HG02798 (cell line): ENCODE measurements at regions not wholly inside any gene's neighbourhood (a gene's known extent, or its start where the extent isn't known, plus 50 kb on each side); places are given as distances from the start of the nearest gene placed in this dataset.

Experiments
- ATAC-seq: cut with Tn5 transposase; IDR thresholded peaks from one replicate; pipeline ENCODE4 v1.9.1; 2021; ENCODE audit warnings: mild to moderate bottlenecking; ENCODE audit not compliant: unreplicated experiment, poor library complexity

DNA sequence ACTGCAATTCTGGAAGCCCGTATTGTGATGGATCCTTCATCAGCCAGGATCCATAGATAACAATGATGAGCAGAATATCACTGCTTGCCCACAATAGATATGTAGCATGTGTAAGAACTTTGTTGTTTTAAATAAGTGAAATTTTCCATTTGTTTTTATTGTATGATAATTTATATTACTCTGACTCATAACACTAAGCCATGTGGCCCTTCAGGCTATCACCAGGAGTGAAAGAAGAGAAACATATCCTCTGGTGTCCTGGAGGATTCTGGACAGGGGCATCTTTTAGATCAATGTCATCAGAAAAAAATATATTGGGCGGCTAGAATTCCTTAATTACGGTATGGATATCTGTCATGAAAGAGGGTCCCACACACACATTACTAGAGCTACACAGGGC is 167.5 kb downstream of the SLC6A15 start:
- no peak for ATAC-seq

GRCh38 chr12:84741692-84742091 is 170.9 kb downstream of the SLC6A15 start:
- no peak for ATAC-seq

- ATAC-seq: no peak
Measured at GRCh38 chr12:84741031-84741430, 171.6 kb downstream of the SLC6A15 start.

DNA sequence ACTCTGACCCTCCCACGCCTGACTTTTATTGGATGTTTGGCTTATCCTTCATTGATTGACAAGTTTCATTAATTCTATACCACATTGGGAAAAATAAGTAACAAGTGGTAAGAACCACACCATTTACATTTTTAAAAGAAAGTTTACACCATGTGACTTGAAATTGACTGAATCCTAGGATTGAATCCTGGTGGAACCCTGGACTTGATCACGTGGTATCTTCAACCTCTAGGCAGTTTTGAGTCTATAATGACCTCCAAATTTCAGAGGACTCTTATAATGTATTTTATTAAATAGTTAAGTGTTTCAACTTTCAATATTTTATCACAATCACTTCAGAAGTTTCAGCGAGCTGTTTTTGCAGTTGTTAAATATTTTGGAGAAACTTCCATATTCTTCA is 172.0 kb downstream of the SLC6A15 start:
- ATAC-seq: no peak

DNA sequence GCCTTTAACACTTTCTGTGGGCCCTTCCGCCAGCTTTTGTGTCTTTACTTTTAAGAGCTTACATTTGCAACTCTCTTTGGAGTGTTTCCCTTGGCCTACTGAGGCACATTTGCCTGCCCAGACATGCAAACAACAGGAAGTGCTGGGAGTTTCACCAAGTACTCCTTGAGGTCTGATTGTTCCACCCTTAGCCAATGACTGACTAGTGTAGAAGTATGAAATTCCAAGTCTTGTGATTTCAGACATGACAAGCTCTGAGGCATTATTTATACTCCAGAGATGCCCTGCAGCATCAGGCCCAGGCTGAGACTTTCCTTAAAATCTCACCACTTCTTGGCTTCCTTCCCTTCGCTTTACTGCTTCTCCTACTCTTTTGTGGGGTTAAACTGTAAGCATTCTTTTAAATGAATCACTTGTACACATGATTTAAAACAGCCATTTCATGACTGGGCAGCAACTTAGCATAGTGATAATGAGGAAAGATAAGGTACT is 174.1 kb downstream of the SLC6A15 start:
- no peak for ATAC-seq

GRCh38 chr12:84732828-84733340 is 179.7 kb downstream of the SLC6A15 start:
- ATAC-seq: no peak

GRCh38 chr12:84730561-84731162 is 181.9 kb downstream of the SLC6A15 start:
- no peak for ATAC-seq

- no peak for ATAC-seq
Measured at GRCh38 chr12:84727961-84728360, 184.6 kb downstream of the SLC6A15 start.

GRCh38 chr12:84726780-84727179 is 185.8 kb downstream of the SLC6A15 start:
- ATAC-seq: no peak

DNA sequence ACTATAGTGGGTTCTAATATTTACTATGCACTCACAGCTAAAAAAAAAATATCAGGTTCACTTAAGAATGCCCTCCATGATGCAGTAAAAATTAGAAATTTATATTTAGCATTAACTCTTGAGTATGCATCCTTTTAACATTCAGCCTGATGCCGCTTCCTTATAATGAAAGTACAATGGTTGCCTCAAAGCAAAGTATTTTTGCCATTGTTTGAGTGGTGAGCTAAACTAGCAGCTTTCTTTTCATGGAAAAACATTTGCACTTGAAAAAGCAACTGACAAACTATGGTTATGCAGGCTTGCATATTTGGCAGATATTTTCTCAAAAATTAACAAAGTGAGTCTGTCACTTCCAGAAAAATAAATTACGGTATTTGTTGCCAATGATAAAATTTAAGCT is 188.6 kb downstream of the SLC6A15 start:
- no peak for ATAC-seq

DNA sequence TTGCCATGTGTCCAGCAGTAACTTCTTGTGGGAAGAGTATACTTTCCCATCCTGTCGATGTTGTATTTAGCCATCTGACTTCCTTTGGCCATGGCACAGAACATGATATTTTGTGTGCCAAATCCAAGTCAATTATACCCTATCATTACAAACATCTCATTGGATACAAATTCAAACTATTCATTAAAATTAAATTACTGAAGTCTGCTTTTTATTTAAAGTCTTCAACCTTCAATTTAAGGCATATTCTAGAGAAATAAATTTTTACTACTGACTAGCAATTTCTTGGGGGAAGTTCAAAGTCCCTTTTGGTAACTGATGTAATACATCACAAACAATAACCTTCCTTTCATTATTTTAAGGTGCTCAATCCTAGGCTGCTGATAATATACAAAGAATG is 192.6 kb downstream of the SLC6A15 start:
- ATAC-seq: no peak

DNA sequence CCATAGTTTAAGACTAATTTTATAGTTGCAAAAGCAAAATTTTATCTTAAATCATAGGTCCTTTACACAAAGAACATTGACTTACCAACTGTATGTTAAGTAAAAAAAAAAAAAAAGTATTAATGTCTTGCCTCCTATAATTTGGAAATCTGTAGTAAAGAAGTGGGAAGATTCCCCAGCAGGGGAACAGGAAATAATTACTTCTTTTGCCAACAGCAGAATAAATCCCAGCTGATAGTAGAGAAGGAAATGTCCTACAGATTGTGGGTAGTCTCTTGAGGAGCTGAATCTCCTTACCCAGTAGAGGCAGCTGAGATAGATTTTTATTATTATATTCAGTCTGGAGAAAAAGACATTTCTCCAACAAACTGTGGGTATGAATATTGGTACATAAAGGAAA is 193.7 kb downstream of the SLC6A15 start:
- ATAC-seq: no peak

DNA sequence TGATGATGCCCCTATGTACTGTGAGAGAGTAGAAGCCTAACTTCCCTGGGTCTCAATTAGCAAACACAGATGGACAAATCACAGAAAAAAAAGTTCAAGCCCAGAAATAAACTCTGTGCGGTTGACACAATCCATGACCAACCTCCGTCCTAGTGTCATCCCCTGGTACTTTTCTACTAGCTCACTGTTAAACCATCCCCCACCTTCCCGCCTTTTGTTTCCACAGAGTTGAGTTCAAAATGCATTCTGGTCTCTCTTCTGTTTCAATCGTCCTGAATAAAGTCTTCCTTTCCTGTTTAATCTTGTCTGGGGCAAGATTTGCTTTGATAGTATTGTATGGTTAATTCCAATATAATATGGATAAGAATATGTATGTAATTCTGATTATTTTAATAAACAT is 199.9 kb downstream of the SLC6A15 start:
- no peak for ATAC-seq

DNA sequence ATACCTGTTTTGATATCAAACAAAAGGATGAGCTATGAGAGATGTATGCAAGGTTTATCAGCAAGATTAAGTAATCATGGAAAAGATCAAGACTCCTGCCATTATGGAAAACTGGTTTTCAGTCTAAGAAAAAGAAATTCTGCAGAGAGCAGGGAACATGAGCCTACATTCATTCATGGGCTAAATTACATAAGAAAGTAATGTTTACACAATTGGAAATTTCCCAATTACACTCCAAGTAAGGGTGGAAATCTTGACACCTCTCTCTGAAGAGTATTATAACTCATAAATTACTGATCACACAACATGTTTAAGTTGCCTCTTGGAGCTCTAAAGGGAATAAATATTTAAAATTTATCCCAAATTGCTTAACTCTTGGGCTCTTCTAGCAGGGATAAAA is 206.2 kb downstream of the SLC6A15 start:
- no peak for ATAC-seq

GRCh38 chr12:84704856-84705255 is 207.7 kb downstream of the SLC6A15 start:
- ATAC-seq: no peak

GRCh38 chr12:84702001-84702400 is 210.6 kb downstream of the SLC6A15 start:
- ATAC-seq: no peak

GRCh38 chr12:84701041-84701440 is 211.6 kb downstream of the SLC6A15 start:
- ATAC-seq: no peak

GRCh38 chr12:84698576-84699333 is 213.8 kb downstream of the SLC6A15 start:
- ATAC-seq: no peak

- ATAC-seq: no peak
Measured at GRCh38 chr12:84696908-84697540, 215.6 kb downstream of the SLC6A15 start.

- no peak for ATAC-seq
Measured at GRCh38 chr12:84696281-84696680, 216.3 kb downstream of the SLC6A15 start.

DNA sequence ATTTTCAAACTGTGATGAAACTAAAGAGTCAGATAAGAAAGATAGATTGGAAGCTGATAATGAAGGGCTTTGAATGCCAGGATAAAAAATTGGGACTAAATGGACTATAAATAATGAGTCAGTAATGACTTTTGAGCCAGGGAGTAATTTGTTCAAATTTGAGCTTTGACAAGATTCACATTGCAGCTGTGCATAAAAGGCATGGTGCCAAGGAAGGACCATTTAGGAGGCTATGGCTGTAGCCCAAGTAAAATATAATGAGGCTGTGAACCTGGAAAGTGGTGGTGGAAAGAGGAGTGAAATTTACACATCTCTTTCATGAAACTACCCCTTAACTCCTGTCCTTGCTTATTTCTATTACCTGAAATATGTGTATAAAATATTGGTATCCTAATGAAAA is 218.5 kb downstream of the SLC6A15 start:
- no peak for ATAC-seq
